HepG2 (cell line): ENCODE measurements at regions not wholly inside any gene's neighbourhood (a gene's known extent, or its start where the extent isn't known, plus 50 kb on each side); places are given as distances from the start of the nearest gene placed in this dataset.

Source experiments
- ATAC-seq: fragments of 200-7000 bp; cut with Tn5 transposase; 3 replicates; pipeline ENCODE4 v1.9.1; 2020; ENCODE audit warnings: mild to moderate bottlenecking, moderate library complexity
- BruUV-seq: library from RNA; stranded (reverse); fragments of 400-500 nt; replicated peaks from 2 replicates; lab custom pipeline; 2021; lab: Mats Ljungman, UMichigan
- CTCF ChIA-PET: fragments of 300-600 bp; formaldehyde crosslinking; extraction: SDS; loops from one replicate; lab custom pipeline; 2021; ENCODE audit warnings: low total read pairs, inconsistent platforms, low intra/inter-chr PET ratio; lab: Yijun Ruan, JAX
- POLR2A ChIA-PET: fragments of 350-600 bp; sonication (Branson Sonifier 250); formaldehyde crosslinking; loops from one replicate; lab custom pipeline; 2020; ENCODE audit warnings: antibody characterized with exemption, inconsistent platforms; lab: Yijun Ruan, JAX
- DNase-seq: peaks from one replicate; pipeline ENCODE4 v3.0.0-alpha.2; 2015; ENCODE audit warnings: low spot score
- FAIRE-seq: peaks from 3 replicates; lab custom pipeline; 2011; peaks lifted over from hg19 to GRCh38; lab: Jason Lieb, UNC
- H2AFZ ChIP-seq: one replicate; pipeline ENCODE4 v1.6.1; 2011; ENCODE audit warnings: low read length, inconsistent platforms
- H3K27ac ChIP-seq: fragments of 300-600 bp; 3 replicates; pipeline ENCODE4 v1.8.0; 2011; ENCODE audit warnings: mixed run types, mild to moderate bottlenecking, mixed read lengths, low read length, inconsistent platforms; ENCODE audit not compliant: insufficient read depth; ENCODE audit errors: extremely low read length
- H3K27me3 ChIP-seq, 2 experiments: fragments of 200-600 bp in 1 of 2; 2 replicates in 1 of 2; 3 replicates in 1 of 2; pipeline versions ENCODE4 v1.6.0 to v1.8.0; 2011; ENCODE audit warnings: low read length in 2 of 2, mild to moderate bottlenecking in 2 of 2, moderate library complexity in 2 of 2, inconsistent platforms in 1 of 2; ENCODE audit not compliant: insufficient read depth in 2 of 2, control insufficient read depth in 1 of 2
- H3K36me3 ChIP-seq, 2 experiments: fragments of 200-600 bp in 1 of 2; replicated peaks in 1 of 2; 2 replicates in 1 of 2; 3 replicates in 1 of 2; pipeline versions ENCODE4 v1.5.1 to v1.8.0; 2011; ENCODE audit warnings: low read length in 2 of 2, inconsistent platforms in 1 of 2; ENCODE audit not compliant: insufficient read depth in 2 of 2, control insufficient read depth in 1 of 2
- H3K4me1 ChIP-seq: 2 replicates; pipeline ENCODE4 v1.5.1; 2012; ENCODE audit warnings: low read length, inconsistent platforms; ENCODE audit not compliant: insufficient read depth
- H3K4me2 ChIP-seq: 2 replicates; pipeline ENCODE4 v1.6.0; 2011; ENCODE audit warnings: low read depth, low read length, inconsistent platforms
- H3K4me3 ChIP-seq, 3 experiments: fragments of 200-600 bp in 1 of 3; sonication (generic), shearing (Covaris generic) in 1 of 3; replicated peaks in 1 of 3; 2 replicates each; pipeline ENCODE4 v1.5.1; 2011 to 2016; ENCODE audit warnings: low read length in 3 of 3, inconsistent platforms in 2 of 3, low read depth in 2 of 3, mild to moderate bottlenecking in 2 of 3, control low read depth in 1 of 3, mixed read lengths in 1 of 3; ENCODE audit not compliant: insufficient read depth in 1 of 3
- H3K79me2 ChIP-seq: one replicate; pipeline ENCODE4 v1.6.1; 2011; ENCODE audit warnings: low read length, inconsistent platforms; ENCODE audit not compliant: insufficient read depth
- H3K9ac ChIP-seq: 2 replicates; pipeline ENCODE4 v1.6.0; 2011; ENCODE audit warnings: mild to moderate bottlenecking, low read depth, low read length, inconsistent platforms; ENCODE audit not compliant: insufficient read depth
- H3K9me3 ChIP-seq: 2 replicates; pipeline ENCODE4 v1.5.1; 2012; ENCODE audit warnings: mild to moderate bottlenecking, low read length
- H4K20me1 ChIP-seq: 2 replicates; pipeline ENCODE4 v1.6.0; 2011; ENCODE audit warnings: inconsistent platforms, mild to moderate bottlenecking, low read length, moderate library complexity; ENCODE audit not compliant: insufficient read depth
- RAD51 ChIP-seq: fragments of 450-650 bp; IDR thresholded peaks from 2 replicates; pipeline ENCODE4 v1.6.1; 2016; ENCODE audit warnings: borderline replicate concordance
- ZFP37 ChIP-seq: sonication (generic); formaldehyde crosslinking; IDR thresholded peaks from 2 replicates; pipeline ENCODE4 v1.4.0; 2020; ENCODE audit warnings: missing genetic modification reagents, borderline replicate concordance
- ZKSCAN8 ChIP-seq: IDR thresholded peaks from 2 replicates; pipeline ENCODE4 v1.6.1; 2016; ENCODE audit warnings: borderline replicate concordance, missing genetic modification reagents, missing compliant biosample characterization
- ZNF30 ChIP-seq: sonication (generic); formaldehyde crosslinking; IDR thresholded peaks from 2 replicates; pipeline ENCODE4 v1.5.0; 2020; ENCODE audit warnings: mild to moderate bottlenecking, missing genetic modification reagents
- ZNF451 ChIP-seq: sonication (generic); formaldehyde crosslinking; IDR thresholded peaks from 2 replicates; pipeline ENCODE4 v1.5.0; 2020; ENCODE audit warnings: mild to moderate bottlenecking, missing genetic modification reagents
- ZNF556 ChIP-seq: sonication (generic); formaldehyde crosslinking; IDR thresholded peaks from 2 replicates; pipeline ENCODE4 v1.4.0; 2020; ENCODE audit warnings: mild to moderate bottlenecking, missing genetic modification reagents, borderline replicate concordance
- ZNF879 ChIP-seq: sonication (generic); formaldehyde crosslinking; IDR thresholded peaks from 2 replicates; pipeline ENCODE4 v1.8.1; 2023; ENCODE audit warnings: missing genetic modification reagents
- WGBS: methylation state at CpG from one replicate; pipeline ENCODE4 v1.1.6; 2017; ENCODE audit warnings: low lambda C conversion rate; 5-methylcytosine and 5-hydroxymethylcytosine counted together
- in situ Hi-C: cut with HindIII; loops from 2 replicates; pipeline ENCODE4 v1.10.0; 2017; ENCODE audit warnings: low pct_unique_long_range_greater_than_20kb; ENCODE audit not compliant: extremely low pct_ligation_motif_present
- intact Hi-C: fragments of 100-400 bp; cut with micrococcal nuclease; formaldehyde crosslinking; loops from one replicate; pipeline ENCODE4 v1.10.0; 2022; ENCODE audit not compliant: unreplicated experiment

DNA sequence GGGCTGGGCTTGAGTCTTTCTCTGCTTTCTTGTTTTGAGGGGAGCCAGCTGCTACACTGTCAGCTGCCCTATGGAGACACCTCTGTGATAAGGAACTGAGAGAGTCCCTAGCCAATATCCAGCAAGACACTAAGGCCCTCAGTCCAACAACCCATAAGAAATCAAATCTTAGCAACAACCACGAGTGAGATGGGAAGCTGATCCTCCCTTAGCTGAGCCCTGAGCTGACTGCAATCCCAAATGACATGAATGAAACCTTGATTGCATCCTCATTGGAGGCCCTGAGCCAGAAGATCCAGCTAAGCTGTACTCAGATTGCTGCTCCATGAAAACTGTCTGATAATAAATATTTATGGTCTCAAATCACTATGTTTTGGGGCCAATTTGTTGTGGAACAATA, 302.1 kb upstream of the MME start (continued):
- TF ChIP-seq ZFP37 (CRISPR knock-in tag) (no peak), ZNF30 (CRISPR knock-in tag) (no peak), ZNF556 (no peak), ZNF451 (CRISPR knock-in tag) (no peak), ZNF879 (no peak)
- TF ChIP-seq, all 625 proteins: peak for 0

DNA sequence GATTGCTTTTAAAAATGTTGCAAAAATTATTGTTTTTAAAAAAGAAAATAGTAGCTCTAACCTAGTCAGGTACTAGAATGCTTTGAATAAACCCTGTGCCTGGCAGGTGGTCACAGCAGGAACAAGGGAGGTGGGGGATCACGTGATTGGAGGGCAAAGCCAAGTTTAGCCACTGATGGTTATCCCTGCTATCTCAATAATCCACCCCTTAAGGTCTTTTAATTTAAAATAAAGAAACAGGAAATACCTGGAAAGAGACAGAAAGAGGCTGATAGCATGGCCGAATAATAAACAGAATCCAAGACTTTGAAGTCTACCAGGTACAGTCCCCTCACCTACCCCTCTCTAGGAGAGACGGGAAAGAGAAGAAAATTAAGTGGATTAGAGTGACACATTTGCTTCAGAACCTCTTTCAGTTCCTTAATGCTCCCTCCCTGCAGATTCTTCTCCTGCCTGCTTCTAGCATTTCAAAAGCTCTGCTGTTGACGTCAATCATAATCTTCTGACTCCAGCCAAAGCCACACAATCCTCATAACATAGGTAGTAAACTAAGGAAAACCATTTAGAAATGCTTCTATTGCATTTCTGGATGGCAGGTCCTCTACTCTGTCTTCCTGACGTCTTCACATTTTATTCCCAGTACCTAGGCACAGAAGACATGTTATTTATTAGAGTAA, 303.4 kb upstream of the MME start:
- in situ Hi-C loops, result no loop called here
- H3K27ac ChIP-seq, result no peak overlapping the region
- under 1% methylated on average over 5 of the region's 5 CpGs for WGBS
- TF ChIP-seq ZKSCAN8 (CRISPR knock-in tag), result no peak
- peak; percentile 28; the same call in 1 of the 2 replicates for TF ChIP-seq RAD51
- TF ChIP-seq, all 625 proteins: peak for 1
- Histone ChIP-seq H3K9ac (no peak overlapping the region), H3K79me2 (no peaks in the 10 kb centered on the region), H3K36me3 (no peaks in the 10 kb centered on the region), H3K4me2 (no peak overlapping the region), H3K9me3 (no peaks in the 10 kb centered on the region), H4K20me1 (no peaks in the 10 kb centered on the region), H3K27me3 (peaks cover 0 to 1% of the 10 kb centered on the region in 2 experiments; a peak in 1 of 5 replicates), H2AFZ (no peak overlapping the region), H3K4me3 (no peak overlapping the region), H3K4me1 (no peaks in the 10 kb centered on the region)
- ChIA-PET CTCF (no interaction called here), POLR2A (no interaction called here)
- no peak for DNase-seq
- FAIRE-seq, result no peak
- no TSS peak for BruUV-seq
- intact Hi-C loops, result no loop called here
- ATAC-seq, result no peak
